K562 (cell line): ENCODE measurements at regions not wholly inside any gene's neighbourhood (a gene's known extent, or its start where the extent isn't known, plus 50 kb on each side); places are given as distances from the start of the nearest gene placed in this dataset.
A peak's percentile ranks its signal among the peaks of the same experiment; 100 is the strongest.
"Not testable (repeated sequence)": the region's sequence is repeated elsewhere in the genome, so short reads cannot be mapped to it uniquely, and the experiment has no call there.

Experiments
- ATAC-seq: fragments of 200-7000 bp; cut with Tn5 transposase; 3 replicates; pipeline ENCODE4 v1.9.1; 2020; ENCODE audit warnings: moderate library complexity
- BruUV-seq: library from RNA; stranded (reverse); fragments of 400-500 nt; replicated peaks from 2 replicates; lab custom pipeline; 2021; lab: Mats Ljungman, UMichigan
- CTCF ChIA-PET: fragments of 300-600 bp; formaldehyde crosslinking; extraction: SDS; loops from one replicate; lab custom pipeline; 2021; ENCODE audit warnings: low intra/inter-chr PET ratio; lab: Yijun Ruan, JAX
- POLR2A ChIA-PET: fragments of 300-600, 350-650 bp; sonication (Branson Sonifier 250); formaldehyde crosslinking; extraction: SDS; loops from one replicate; lab custom pipeline; 2021; ENCODE audit warnings: antibody characterized with exemption, inconsistent platforms; lab: Yijun Ruan, JAX
- DNase-seq, 4 experiments: peaks; one replicate each; pipeline versions ENCODE4 v3.0.0 to v3.0.0-alpha.2; 2011 to 2018; ENCODE audit warnings: low spot score in 3 of 4, mixed read lengths in 3 of 4; ENCODE audit errors: extremely low read depth in 1 of 4
- FAIRE-seq: peaks from 2 replicates; lab custom pipeline; 2011; peaks lifted over from hg19 to GRCh38; lab: Jason Lieb, UNC
- H2AFZ ChIP-seq: 2 replicates; pipeline ENCODE4 v1.6.0; 2011; ENCODE audit warnings: low read depth, low read length, control low read depth, inconsistent platforms
- H3K27ac ChIP-seq: fragments of 200-600 bp; 3 replicates; pipeline ENCODE4 v1.8.0; 2011; ENCODE audit warnings: low read depth, mild to moderate bottlenecking, control low read depth, inconsistent platforms, low read length, moderate library complexity, mixed read lengths; ENCODE audit errors: extremely low read depth
- H3K27me3 ChIP-seq, 2 experiments: fragments of 300-600 bp in 1 of 2; 2 replicates in 1 of 2; 3 replicates in 1 of 2; pipeline versions ENCODE4 v1.6.0 to v1.8.0; 2011; ENCODE audit warnings: inconsistent platforms in 2 of 2, low read length in 2 of 2, mild to moderate bottlenecking in 1 of 2, mixed read lengths in 1 of 2, moderate library complexity in 1 of 2; ENCODE audit not compliant: control insufficient read depth in 2 of 2, insufficient read depth in 2 of 2
- H3K36me3 ChIP-seq: fragments of 300-600 bp; 3 replicates; pipeline ENCODE4 v1.8.0; 2011; ENCODE audit warnings: mild to moderate bottlenecking, low read length, inconsistent platforms; ENCODE audit not compliant: control insufficient read depth, insufficient read depth
- H3K4me1 ChIP-seq, 2 experiments: fragments of 200-600 bp in 1 of 2; replicated peaks in 1 of 2; 2 replicates in 1 of 2; 3 replicates in 1 of 2; pipeline versions ENCODE4 v1.5.1 to v1.8.0; 2011; ENCODE audit warnings: inconsistent platforms in 2 of 2, low read length in 2 of 2, mild to moderate bottlenecking in 1 of 2, mixed read lengths in 1 of 2, moderate library complexity in 1 of 2; ENCODE audit not compliant: control insufficient read depth in 2 of 2, insufficient read depth in 2 of 2
- H3K4me2 ChIP-seq: 2 replicates; pipeline ENCODE4 v1.6.1; 2011; ENCODE audit warnings: low read length, control low read depth, inconsistent platforms, mixed read lengths; ENCODE audit not compliant: insufficient read depth
- H3K4me3 ChIP-seq: fragments of 200-600 bp; sonication (generic), shearing (Covaris generic); 2 replicates; pipeline ENCODE4 v1.5.1; 2016; ENCODE audit warnings: control low read depth, inconsistent platforms
- H3K79me2 ChIP-seq: fragments of 200-600 bp; 3 replicates; pipeline ENCODE4 v1.8.0; 2011; ENCODE audit warnings: low read length, inconsistent platforms; ENCODE audit not compliant: control insufficient read depth, insufficient read depth
- H3K9ac ChIP-seq, 2 experiments: 2 replicates each; pipeline versions ENCODE4 v1.6.0 to v1.6.1; 2011; ENCODE audit warnings: low read depth in 2 of 2, low read length in 2 of 2, control low read depth in 1 of 2, inconsistent platforms in 1 of 2, mild to moderate bottlenecking in 1 of 2, mixed read lengths in 1 of 2; ENCODE audit not compliant: insufficient read depth in 1 of 2
- H3K9me1 ChIP-seq: one replicate; pipeline ENCODE4 v1.6.0; 2011; ENCODE audit warnings: inconsistent platforms, mild to moderate bottlenecking, low read length, moderate library complexity; ENCODE audit not compliant: control insufficient read depth, insufficient read depth
- H3K9me3 ChIP-seq: replicated peaks from 2 replicates; pipeline ENCODE4 v1.5.1; 2011; ENCODE audit warnings: low read depth, low read length, inconsistent platforms; ENCODE audit not compliant: control insufficient read depth, insufficient read depth
- H4K20me1 ChIP-seq: replicated peaks from 2 replicates; pipeline ENCODE4 v1.6.1; 2011; ENCODE audit warnings: low read length, inconsistent platforms, mixed read lengths; ENCODE audit not compliant: control insufficient read depth, insufficient read depth
- ZNF507 ChIP-seq: conservative IDR thresholded peaks from 2 replicates; pipeline ENCODE4 v1.6.1; 2017; ENCODE audit warnings: missing genetic modification characterization, missing compliant biosample characterization
- WGBS: fragments of 100-300 bp; shearing (Covaris generic); methylation state at CpG from one replicate; pipeline ENCODE4 v1.1.6; 2016; ENCODE audit warnings: low coverage, mixed read lengths; ENCODE audit not compliant: insufficient coverage; ENCODE audit errors: missing lambda C conversion rate; 5-methylcytosine and 5-hydroxymethylcytosine counted together
- in situ Hi-C: fragments of 300-500 bp; cut with MboI; formaldehyde crosslinking; loops from 4 replicates; pipeline ENCODE4 v1.15.0; 2018; ENCODE audit warnings: inconsistent platforms, mixed read lengths
- intact Hi-C: fragments of 100-400 bp; cut with micrococcal nuclease; formaldehyde crosslinking; loops from 2 replicates; pipeline ENCODE4 v1.14.2; 2022
- TF ChIP-seq, protein P1 (sequence below): fragments of 250-450 bp; sonication (Bioruptor Pico); IDR thresholded peaks from 2 replicates; pipeline ENCODE4 v1.8.0; 2021; ENCODE audit warnings: moderate library complexity, mild to moderate bottlenecking, inconsistent platforms

DNA sequence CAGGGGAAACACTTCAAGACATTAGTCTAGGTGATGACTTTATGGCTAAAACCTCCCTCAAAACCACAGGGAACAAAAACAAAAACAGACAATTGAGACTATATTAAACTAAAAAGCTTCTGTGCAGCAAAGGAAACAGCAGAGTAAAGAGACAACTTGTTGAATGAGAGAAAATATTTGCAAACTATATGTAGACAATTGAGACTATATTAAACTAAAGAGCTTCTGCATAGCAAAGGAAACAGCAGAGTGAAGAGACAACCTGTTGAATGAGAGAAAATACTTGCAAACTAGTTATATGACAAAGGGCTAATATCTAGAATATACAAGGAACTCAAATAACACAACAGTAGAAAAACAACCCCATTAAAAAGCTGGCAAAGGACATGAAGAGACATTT, 136.4 kb downstream of the IBTK start:
- ChIA-PET POLR2A (no interaction called here), CTCF (no interaction called here)
- ATAC-seq: no peak
- Histone ChIP-seq H3K4me3 (no peak overlapping the region), H3K4me1 (no peaks in the 10 kb centered on the region), H3K9me1 (no peaks in the 10 kb centered on the region), H3K9me3 (no peaks in the 10 kb centered on the region), H3K4me2 (no peak overlapping the region), H3K27me3 (no peaks in the 10 kb centered on the region), H3K27ac (no peak overlapping the region), H4K20me1 (no peaks in the 10 kb centered on the region), H2AFZ (no peak overlapping the region), H3K36me3 (no peaks in the 10 kb centered on the region), H3K9ac (no peak overlapping the region), H3K79me2 (no peaks in the 10 kb centered on the region)
- no peak for FAIRE-seq
- intact Hi-C loops: no loop called here
- no peak for DNase-seq
- in situ Hi-C loops: no loop called here
- no TSS peak for BruUV-seq
- TF ChIP-seq, protein P1, sequence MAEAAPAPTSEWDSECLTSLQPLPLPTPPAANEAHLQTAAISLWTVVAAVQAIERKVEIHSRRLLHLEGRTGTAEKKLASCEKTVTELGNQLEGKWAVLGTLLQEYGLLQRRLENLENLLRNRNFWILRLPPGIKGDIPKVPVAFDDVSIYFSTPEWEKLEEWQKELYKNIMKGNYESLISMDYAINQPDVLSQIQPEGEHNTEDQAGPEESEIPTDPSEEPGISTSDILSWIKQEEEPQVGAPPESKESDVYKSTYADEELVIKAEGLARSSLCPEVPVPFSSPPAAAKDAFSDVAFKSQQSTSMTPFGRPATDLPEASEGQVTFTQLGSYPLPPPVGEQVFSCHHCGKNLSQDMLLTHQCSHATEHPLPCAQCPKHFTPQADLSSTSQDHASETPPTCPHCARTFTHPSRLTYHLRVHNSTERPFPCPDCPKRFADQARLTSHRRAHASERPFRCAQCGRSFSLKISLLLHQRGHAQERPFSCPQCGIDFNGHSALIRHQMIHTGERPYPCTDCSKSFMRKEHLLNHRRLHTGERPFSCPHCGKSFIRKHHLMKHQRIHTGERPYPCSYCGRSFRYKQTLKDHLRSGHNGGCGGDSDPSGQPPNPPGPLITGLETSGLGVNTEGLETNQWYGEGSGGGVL: no peak

- H3K4me3 ChIP-seq, DNase-seq, in situ Hi-C loops, intact Hi-C loops, POLR2A ChIA-PET, H3K9me1 ChIP-seq, H3K4me1 ChIP-seq, H3K79me2 ChIP-seq, H3K36me3 ChIP-seq, CTCF ChIA-PET, FAIRE-seq, H3K27ac ChIP-seq, H2AFZ ChIP-seq, H3K4me2 ChIP-seq, H3K9ac ChIP-seq, H3K9me3 ChIP-seq, ATAC-seq, H3K27me3 ChIP-seq, BruUV-seq, H4K20me1 ChIP-seq: not testable (repeated sequence)
- 0% methylated on average over 3 of the region's 3 CpGs for WGBS
- TF ChIP-seq ZNF507 (tag): peak; percentile 54
Measured at GRCh38 chr6:82103171-82103570, 144.4 kb downstream of the IBTK start.
